HFF-Myc (cell line): ENCODE measurements at regions not wholly inside any gene's neighbourhood (a gene's known extent, or its start where the extent isn't known, plus 50 kb on each side); places are given as distances from the start of the nearest gene placed in this dataset.

Experiments used
- DNase-seq: peaks from one replicate; pipeline ENCODE4 v3.0.0-alpha.2; 2011; ENCODE audit warnings: low read depth; ENCODE audit errors: extremely low read depth
- H3K4me3 ChIP-seq: replicated peaks from 2 replicates; pipeline ENCODE4 v1.5.1; 2011; ENCODE audit warnings: low read depth, mild to moderate bottlenecking, control low read depth, low read length
- TF ChIP-seq, protein P1 (sequence below): IDR thresholded peaks from 2 replicates; pipeline ENCODE4 v1.5.1; 2012; ENCODE audit warnings: mild to moderate bottlenecking, low read depth, low read length, control low read depth; ENCODE audit errors: missing control alignments

GRCh38 chr11:15828215-15828853, 528.0 kb downstream of the SOX6 start:
- DNase-seq, result no peak
- TF ChIP-seq, protein P1, sequence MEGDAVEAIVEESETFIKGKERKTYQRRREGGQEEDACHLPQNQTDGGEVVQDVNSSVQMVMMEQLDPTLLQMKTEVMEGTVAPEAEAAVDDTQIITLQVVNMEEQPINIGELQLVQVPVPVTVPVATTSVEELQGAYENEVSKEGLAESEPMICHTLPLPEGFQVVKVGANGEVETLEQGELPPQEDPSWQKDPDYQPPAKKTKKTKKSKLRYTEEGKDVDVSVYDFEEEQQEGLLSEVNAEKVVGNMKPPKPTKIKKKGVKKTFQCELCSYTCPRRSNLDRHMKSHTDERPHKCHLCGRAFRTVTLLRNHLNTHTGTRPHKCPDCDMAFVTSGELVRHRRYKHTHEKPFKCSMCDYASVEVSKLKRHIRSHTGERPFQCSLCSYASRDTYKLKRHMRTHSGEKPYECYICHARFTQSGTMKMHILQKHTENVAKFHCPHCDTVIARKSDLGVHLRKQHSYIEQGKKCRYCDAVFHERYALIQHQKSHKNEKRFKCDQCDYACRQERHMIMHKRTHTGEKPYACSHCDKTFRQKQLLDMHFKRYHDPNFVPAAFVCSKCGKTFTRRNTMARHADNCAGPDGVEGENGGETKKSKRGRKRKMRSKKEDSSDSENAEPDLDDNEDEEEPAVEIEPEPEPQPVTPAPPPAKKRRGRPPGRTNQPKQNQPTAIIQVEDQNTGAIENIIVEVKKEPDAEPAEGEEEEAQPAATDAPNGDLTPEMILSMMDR, result no peak

DNA sequence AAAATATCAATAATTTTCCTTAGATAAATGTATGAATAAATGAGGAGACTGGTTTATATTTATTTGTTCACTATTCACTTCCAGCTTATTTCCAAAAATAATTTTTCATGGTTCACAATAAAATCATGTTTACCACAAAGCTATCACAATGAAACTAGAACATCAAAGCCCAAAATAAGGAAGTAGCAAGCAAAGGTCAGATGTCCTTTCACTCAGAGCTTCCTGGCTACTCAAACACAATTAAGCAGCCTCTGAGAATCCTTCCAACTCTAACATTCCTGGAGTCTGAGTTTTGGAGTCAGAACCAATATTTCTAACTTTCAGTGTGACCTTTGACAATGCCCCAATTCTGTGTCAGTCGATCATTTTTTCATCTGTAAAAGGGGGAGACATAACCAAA, 527.0 kb downstream of the SOX6 start:
- DNase-seq, result no peak
- no peak overlapping the region for H3K4me3 ChIP-seq
- TF ChIP-seq, protein P1, result no peak

More at GRCh38 chr11:15828215-15828853, 528.0 kb downstream of the SOX6 start:
- no peak overlapping the region for H3K4me3 ChIP-seq

DNA sequence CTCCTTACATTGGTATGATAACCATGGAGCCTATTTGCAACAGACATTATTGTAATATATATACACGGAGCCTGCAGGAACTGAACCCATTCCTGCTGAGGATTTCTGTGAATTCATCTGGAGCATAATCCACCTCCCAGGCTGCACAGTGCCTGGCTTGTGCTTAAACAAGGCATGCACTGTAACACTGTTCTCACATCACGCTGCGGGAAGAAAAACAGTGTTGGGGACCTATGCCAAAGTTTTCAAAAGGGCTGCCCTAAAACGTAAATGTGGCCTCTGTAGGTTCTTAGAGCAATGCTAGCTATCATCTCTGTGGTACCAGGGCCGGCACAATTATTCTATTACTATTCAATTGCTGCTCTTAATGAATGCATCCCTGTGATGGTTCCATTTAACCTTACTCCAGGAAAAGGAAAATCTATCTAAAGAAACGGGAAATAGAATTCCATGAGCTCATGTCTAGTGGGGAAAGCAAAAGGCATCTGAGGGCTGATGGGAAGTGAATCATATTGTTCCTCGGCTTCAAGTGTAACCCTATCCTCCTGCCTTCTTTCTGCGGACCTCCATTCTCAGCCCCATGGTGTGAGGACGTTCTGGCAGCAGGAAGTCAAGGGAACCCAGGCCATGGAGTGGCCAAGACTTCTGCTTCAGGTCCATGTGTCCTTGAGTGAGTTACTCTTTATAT, 525.5 kb downstream of the SOX6 start:
- H3K4me3 ChIP-seq, result no peak overlapping the region
- DNase-seq, result no peak
- TF ChIP-seq, protein P1, result no peak

- DNase-seq, result no peak
- H3K4me3 ChIP-seq, result no peak overlapping the region
- TF ChIP-seq, protein P1, result no peak
Observed at GRCh38 chr11:15835788-15836411, 520.4 kb downstream of the SOX6 start.

DNA sequence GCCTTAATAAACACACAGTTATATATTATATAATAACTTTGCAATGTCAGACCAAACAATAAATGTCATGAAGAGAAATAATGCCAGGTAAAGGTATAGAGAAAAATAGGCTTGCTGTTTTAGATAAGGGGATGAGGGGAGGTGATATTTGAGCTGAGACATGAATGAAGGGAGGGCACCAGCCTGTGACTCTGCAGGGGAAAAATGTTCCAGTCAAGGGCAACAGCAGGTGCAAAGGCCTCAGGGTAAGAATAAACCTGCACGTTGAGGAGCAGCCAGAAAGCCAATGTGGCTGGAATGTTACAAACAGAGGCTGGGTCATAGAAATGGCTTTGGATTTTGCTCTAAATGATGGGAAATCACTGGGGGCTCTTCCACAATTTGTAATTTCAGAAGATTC, 519.6 kb downstream of the SOX6 start:
- TF ChIP-seq, protein P1, result no peak
- no peak for DNase-seq

GRCh38 chr11:15837901-15838489, 518.4 kb downstream of the SOX6 start:
- no peak overlapping the region for H3K4me3 ChIP-seq
- TF ChIP-seq, protein P1, result no peak
- no peak for DNase-seq

More for the DNA sequence above, 519.6 kb downstream of the SOX6 start:
- H3K4me3 ChIP-seq, result no peak overlapping the region
